ENCODE measurements at regions not wholly inside any gene's neighbourhood (a gene's known extent, or its start where the extent isn't known, plus 50 kb on each side); places are given as distances from the start of the nearest gene placed in this dataset.

DNA sequence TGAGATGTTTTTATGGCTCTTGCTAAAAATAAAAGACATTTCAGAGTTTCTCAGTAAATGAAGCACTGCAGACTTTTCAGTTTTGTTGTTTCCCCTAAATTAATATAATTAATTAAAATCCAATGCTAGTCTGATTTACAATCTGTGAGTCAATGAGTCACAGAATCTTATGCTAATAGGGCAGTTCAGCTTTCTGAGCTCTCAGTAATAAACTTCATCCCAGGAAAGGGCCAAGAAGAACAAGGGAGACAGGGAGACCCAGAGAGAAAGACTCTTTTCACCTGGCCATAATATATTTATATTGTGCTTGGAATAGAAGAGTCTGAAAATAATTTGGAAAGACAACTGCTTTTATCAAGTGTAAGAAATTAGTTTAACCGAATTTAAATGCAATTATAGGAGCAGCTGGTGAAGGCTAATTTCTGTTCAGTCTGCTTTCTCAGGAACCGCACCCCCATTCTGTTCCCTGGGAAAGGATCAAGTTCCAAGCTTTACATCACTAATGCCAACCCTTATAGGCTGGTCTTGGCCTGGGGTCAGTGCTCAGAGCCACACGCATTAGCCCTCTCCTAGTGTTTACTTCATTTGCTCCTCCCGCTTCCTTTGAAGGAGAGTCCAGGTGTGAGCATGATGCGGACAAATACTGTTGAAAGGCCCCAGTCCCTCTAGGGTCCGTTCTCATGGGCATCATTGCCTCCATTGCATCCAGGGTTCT, 145.6 kb downstream of the ZBTB18 start:
- DNase-seq (ENCODE audit: low read depth): no peak

DNA sequence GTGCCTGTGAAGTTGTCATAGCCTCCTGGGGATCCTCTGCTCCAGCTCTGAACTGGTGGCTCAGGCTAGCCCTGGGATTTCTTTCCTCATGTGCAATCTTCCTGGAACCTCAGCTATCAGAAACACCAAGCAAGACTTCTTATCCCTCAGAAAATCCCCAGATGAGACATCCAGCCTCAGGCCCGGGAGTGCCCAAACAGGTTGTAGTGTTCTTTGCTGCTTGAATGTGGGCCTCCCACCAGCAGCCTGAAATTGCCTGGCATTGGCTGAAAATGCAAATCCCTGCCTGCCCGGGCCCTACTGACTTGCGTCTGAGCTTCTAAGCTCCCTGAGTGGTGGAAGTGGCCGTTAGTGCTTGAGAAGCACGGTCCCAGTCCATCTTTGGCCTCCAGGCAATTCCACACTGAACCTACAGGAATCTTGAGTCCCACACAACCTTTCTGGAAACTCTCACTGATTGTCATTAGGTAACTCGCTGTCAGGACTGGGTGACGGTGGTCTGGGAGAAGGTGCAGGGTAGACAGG, 146.8 kb downstream of the ZBTB18 start:
- DNase-seq (ENCODE audit: low read depth): no peak

DNA sequence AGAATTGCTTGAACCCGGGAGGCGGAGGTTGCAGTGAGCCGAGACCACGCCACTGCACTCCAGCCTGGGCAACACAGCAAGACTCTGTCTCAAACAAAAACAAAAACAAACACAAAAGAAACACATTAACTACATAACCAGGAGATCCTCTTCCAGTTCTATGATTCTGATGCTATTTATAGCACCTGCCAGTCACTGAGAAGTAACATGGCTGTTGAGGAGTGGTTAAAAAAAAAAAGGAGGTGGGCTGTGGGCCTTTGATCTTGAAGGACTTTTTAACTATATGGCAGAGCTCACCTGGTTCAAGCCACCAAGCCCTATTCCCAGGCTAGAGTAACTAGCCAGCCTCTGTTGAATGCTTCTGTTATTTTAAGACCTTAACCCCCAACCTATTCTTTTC, 148.8 kb downstream of the ZBTB18 start:
- no peak for DNase-seq (ENCODE audit: low read depth)

DNA sequence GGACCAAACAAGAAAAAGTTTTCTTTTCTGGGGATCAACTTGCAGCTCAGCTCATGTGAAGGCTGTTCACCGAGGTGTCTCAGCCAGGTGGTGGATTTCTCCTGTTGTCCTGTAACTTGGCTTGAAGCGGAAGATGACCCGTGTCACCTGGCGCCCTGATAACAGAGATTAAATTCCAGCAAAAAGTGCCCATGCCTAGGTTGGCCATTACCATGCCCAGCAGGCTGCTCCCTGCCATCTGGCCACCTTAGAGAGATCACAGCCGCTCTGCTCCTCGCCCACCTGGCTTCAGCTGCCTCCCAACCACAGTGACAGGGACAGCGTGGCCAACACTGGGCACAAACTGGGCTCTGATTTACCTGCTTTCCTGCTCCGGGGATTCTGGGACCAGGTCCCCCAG, 149.5 kb downstream of the ZBTB18 start:
- DNase-seq (ENCODE audit: low read depth): no peak

DNA sequence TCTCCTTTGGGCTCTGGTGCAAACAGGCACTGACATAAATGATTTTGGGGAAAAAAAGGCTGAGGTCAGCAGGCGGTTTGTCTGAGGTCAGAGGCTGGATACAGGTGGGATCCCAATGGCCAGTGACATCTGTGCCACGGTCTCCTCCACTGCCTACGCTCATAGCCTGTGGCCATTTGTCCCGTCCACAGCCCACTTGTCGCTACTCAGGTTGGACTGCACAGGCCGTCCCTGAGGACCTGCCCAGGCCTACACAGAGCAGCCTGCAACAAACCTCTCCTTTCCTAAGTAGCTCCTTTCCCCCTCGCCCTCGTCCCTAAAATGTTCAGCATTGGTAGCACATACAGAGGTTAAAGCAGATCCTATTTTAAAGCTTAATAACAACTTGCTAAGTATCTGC, 150.7 kb downstream of the ZBTB18 start:
- no peak for DNase-seq (ENCODE audit: low read depth)

DNA sequence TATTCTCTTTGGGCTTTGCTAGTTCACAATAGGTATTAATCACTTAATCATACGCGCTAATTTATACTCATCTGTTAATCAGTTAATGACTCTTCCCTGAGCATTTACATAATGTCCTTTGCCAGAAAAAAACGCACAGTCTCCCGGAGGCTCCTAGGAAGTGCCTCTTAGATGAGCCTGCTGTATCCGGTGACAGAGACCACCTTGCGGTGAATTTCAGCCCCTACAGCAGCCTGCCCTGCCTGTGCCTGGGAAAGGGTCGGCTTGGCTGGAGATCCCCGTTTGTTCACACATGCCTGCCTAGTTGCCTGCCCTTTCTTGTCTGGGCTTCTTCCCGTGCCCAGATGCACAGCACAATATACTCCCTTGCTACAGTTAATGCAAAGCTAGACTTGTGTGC, 152.9 kb downstream of the ZBTB18 start:
- no peak for DNase-seq (ENCODE audit: low read depth)

DNA sequence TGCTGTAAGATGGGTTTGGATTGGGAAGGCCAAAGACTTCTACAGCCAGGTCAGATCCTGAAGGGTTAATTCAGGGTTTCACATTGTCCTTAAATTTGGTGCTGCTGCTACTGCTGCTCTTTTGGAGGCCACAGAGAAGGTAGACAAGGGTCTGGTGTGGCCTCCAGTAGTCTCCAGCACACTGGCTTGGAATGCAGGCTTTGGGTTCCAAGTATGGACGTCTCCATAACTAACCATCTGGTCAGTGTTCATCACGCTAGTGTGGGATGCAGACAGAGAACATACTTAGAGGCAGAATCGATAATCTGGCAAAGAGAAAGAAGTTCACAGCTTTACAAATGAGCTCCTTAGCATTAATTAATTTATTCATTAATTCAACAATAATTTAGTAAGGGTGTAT, 154.1 kb downstream of the ZBTB18 start:
- DNase-seq (ENCODE audit: low read depth): no peak

DNA sequence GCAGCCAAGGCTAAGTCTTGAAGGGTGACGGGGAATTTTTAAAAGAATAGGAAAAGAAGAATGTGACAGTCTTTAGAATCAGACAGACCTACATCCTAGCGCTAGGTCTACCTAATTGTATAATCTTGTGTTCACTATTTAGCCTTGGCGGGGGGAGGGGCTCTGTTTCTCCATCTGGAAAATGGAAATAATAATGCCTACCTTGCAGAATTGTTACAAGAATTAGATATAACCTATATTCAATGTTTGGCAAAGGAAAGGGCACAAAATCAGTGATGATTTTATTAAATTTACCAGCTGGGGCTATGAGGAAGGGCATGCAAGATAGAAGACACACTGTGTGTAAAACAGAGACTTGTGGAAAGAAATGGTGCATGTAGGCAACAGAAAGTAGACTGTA, 154.8 kb downstream of the ZBTB18 start:
- no peak for DNase-seq (ENCODE audit: low read depth)

DNA sequence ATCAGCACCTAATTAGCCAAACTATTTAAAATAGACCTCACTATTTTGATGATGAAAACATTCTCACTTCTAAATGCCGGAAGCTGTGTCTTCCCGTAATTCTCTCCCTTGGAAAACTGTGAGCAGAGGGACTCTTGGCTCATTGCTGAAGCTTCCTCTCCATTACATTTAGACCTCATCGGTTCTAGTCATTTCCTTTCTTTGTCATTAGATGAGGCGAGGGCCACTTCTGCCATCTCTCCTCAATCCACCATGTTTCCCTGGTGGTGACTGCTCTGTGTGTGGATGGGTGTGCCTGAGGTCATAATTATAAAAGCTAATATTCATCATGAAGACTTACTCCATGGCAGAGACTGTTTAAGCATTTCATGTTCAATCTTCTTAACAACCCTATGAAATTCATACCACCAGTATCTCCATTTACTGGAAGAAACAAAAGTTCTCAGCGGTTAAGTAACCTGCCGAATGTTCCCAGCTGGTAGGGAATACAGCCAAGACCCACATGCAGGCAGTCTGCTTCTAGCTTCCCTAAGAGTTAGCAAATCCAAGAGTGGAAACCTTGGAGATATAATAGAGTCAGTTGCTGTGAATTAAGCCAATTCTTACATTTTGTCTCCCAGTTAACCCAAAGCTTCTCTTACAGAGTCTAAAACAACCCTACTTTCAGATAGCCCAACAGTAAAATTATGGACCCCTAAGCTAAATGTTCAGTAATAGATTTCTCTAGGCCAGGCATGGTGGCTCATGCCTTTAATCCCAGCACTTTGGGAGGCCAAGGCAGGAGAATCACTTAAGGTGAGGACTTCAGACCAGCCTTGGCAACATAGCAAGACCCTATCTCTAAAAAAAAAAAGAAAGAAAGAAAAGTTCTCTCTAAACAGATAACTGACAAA, 156.2 kb downstream of the ZBTB18 start:
- DNase-seq (ENCODE audit: low read depth): no peak

DNA sequence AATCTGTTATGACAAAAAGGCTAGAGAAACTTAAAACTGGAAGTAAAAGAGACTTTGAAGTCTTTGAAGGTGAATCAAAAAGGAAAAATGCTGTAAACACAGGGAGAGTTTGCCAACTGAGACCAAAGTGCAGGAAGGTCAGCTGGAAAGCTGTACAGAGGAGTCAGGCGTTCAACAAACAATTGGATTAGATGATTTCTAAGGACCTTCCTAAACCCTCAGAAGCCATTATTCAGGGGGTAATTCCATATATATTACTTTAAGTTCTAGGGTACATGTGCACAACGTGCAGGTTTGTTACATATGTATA, 156.8 kb downstream of the ZBTB18 start:
- no peak for DNase-seq (ENCODE audit: low read depth)

DNA sequence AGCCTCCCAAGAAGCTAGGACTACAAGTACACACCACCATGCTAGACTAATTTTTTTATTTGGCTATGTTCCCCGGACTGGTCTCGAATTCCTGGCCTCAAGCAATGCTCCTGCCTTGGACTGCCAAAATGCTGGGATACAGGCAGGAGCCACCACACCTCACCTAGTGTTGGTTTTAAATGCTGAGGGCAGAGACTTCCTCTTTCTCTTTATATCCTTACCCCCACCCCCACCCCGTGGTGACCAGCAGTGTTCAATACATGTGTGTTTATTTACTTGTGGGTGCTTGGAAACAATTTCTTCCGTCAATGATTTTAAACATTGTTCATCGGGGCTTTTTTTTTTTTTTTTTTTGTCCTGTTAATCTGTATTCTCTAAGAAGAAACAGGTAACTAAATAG, 158.9 kb downstream of the ZBTB18 start:
- no peak for DNase-seq (ENCODE audit: low read depth)

DNA sequence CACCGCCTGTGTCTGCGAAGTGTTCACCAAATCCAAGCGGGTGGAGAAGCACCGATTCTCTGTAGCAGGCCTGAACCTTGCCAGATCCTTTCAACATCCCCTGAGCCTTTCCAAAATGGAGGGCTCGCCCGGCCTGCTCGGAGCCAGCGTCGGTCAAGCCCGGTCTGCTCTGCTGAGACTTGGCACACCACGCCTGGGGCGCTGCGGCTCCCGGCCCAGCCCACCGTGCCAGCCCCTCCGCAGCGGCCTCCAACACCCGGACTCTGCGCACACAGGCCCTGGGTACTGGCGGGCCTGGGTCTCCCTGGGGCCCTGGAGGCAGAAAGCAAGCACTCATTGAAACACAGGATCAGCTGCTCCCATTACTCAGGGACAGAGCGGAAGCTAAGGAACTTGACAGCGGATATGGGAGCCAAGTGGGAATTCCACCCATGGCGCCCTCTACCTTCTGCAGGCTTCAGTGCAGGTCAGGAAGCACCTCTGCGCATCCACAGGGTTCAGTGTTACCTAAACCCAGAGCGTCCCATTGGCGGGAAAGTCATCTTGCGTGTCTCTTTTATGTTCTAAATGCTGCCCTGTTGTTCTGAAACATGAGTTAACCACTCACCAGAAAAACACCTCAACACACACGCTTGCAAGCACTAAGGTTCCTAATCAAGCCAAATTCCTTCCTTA, 159.9 kb downstream of the ZBTB18 start:
- DNase-seq (ENCODE audit: low read depth): no peak

DNA sequence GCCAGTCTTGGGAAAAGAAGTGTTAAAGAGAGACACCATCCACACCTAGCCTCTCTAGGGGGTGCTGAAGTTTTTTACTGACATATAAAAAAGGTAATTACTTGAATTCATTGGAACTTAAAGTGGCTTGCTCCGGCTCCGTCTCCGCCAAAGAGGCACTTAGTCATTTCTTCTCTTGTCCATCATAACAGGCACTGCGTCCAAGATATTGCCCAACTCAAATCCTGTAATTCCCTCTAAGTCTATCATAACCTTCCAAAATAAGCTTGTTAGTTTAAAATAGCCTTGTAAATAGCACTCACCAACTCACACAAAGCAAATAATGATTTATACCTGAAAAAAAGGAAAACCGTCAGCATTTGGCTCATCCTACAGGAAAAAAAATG, 160.5 kb downstream of the ZBTB18 start:
- no peak for DNase-seq (ENCODE audit: low read depth)

DNA sequence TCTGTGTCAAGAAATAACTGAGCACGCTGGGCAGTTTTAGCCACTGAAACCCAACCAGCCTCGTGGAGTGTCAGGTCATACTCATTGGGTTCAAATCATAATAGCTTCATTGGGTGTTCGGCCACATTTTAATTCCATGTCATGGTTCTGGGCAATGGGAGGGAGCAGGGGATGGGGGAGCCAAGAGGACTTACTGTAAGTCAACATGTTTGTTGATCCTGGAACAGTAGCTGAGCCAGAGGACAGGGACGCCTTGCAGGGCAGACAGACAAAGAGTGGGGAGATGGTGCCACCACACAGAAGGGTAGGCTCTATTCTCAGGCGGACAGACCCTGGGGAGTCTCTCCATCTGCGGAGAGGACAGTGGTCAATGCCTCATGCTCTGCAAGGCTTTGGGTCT, 161.1 kb downstream of the ZBTB18 start:
- DNase-seq (ENCODE audit: low read depth): no peak

DNA sequence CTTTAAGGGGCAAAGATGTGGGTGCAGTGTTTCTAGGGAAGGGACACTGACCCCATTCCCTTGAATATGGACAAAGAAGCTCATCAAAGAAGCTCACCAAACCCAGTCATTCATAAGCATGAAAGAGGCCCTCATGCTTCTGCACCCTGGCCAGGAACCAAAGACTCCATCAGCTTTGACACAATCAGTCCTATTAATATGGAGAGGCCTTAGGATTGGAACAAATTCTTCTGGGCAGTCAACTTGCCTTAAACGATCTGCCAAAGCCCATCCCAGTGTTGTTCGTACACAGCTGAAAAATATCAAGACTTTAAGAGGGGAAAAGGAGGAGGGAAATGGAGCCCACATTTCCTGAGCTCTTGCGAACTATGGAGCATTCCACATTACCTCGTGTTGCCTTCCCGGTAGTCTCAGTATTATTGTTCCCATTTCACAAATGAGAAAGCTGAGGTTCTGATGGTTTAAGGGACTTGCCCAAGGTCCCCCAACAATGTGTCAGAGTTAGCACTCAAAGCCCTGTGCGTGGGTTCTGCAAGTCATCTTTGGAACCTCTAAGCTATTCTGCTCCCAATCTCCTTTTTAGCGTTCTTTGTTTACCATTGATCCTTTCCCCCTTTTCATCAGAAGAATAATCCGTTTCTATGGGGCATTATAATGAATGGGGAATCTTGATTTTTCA, 161.9 kb downstream of the ZBTB18 start:
- DNase-seq (ENCODE audit: low read depth): no peak

DNA sequence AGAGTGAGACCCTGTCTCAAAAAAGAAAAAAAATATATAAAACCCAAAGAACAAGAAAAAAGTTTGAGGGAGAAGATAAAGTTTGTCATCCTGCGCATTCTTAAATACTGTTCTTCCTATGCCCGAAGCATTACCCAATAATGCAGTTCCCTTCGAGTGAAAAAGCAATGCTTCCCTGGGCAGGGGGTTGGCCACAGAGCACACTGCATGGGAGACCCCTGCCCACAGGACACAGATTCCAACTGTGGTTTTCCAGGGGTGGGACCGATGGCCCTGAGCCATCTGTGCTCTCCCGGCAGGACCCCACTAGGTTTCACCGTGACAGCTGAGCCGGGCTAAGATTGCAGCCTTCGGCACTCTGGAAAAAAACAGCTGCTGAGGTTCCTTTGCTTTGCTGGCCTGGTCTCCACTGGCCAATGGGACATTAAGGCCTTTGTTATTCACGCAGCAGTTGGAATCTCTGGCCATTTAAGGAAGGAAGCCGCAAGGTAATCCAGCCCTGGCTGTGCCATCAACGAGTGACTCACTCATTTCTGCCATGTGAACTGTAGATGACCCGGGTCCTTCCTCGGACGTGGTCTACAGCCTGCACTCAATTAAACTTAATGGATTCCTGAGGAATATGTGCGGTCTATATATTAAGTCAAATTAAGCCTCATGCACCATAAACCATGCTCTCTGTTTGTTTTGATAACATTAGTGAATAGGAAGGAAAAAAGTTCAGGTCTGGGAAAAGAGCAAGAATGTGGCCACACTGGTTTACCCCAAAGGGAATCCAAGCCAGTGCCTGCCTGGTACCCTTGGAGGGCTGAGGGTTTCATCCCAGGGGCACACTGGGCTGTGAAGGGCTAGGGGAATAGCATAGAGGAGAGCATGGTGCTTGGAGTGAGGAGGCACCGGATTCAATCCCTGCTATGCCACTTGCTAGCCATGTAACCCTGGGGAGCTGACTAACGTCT, 163.2 kb downstream of the ZBTB18 start:
- DNase-seq (ENCODE audit: low read depth): no peak

DNA sequence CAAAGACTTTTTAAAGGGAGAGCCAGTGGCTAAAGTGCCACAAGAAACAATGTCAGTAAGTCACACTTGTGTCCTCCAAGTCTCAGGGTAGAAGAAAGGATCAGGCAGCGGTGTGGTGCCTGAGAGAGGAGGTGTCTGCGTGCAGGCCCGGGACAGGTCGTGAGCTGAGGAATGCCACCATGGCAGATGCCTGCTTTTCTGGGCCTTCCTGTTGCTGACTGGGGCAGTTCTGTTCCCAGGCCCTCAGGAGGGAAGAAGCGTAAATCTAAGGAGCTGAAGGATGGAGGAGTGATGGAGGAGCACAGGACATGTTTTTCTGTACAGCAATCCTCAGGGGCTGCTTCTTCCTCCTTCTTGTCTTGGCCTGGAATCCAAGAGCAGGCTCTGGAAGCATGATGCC, 165.8 kb downstream of the ZBTB18 start:
- no peak for DNase-seq (ENCODE audit: low read depth)

DNA sequence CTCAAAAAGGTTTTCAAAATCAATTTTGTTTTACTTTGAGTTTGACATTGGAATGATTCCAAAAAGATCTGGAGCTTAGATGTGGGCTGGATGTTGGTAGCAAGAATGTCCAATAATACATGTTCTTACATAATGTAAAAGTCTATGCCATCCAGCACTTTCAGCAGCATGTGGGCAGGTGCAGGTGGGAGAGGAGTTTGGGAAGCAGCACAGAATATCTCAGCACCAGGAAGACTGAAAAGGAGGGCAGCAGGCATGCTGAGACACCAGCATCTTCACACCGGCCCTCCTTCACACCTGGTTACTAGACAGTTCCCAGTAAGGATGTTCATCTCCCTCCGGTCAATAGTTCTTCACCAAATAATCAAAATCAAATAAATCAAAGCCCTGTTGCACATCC, 166.6 kb downstream of the ZBTB18 start:
- no peak for DNase-seq (ENCODE audit: low read depth)

DNA sequence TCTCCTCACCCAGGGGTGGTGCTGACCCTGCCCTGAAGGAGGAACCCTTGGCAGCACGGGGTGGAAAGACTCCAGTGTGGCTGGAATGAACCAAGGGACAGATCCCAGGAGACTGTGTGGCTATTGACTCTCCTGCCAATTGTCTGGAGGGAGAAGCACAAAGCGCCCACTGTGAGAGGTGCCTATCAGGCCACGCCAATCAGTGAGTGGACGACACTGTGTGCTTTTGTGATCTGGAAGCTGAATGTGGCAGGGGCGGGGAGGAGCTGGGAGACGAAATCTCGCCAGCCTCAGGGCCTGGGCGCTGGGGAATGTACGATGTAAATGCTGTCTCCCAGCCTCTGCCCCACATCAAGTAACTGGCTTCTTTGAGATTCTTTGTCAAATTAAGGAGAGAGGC, 167.1 kb downstream of the ZBTB18 start:
- DNase-seq (ENCODE audit: low read depth): no peak

DNA sequence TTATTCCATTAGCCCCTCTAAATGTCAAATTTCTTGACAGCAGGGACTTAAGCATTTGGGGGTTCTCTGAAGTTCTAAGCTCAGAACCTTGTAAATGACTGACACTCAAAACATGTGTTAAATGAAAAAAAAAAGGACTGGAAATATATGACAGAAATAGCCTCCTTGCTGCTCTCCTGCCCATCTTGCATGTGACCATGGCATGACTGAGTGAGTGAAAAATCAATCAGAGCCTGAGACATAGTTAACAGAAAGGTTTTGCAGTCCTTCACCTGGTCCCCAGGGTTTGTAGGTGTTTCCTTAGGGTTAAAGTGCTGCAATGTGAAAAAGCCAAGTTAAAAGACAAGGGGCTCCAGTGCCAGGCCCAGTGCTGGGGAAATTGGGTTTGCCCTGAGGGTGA, 168.1 kb downstream of the ZBTB18 start:
- no peak for DNase-seq (ENCODE audit: low read depth)

DNA sequence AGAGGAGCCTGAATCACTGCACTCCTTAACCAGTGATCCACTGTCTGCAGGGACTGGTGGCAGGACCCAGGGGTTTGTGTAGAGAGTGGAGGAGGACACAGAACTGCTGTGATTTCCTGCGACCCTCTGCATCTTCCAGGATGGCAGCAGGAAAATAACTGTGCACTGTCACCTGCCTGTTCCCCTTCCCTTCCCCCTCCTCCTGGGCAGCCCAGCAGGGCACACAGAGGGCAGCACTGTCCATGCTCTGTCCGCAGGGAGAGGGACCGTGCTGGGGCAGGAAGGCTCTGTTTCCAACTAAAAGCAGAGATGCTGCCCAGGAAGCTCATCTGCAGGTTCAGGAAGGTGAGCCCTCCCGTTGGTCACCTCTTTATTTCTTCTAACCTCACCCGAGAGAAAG, 168.7 kb downstream of the ZBTB18 start:
- DNase-seq (ENCODE audit: low read depth): no peak
